GM21381 (cell line): ENCODE measurements at regions not wholly inside any gene's neighbourhood (a gene's known extent, or its start where the extent isn't known, plus 50 kb on each side); places are given as distances from the start of the nearest gene placed in this dataset.
"Not testable (repeated sequence)": the region's sequence is repeated elsewhere in the genome, so short reads cannot be mapped to it uniquely, and the experiment has no call there.

ENCODE experiments used
- ATAC-seq: cut with Tn5 transposase; IDR thresholded peaks from one replicate; pipeline ENCODE4 v1.9.1; 2021; ENCODE audit warnings: mild to moderate bottlenecking, moderate library complexity; ENCODE audit not compliant: unreplicated experiment

- ATAC-seq, result not testable (repeated sequence)
These were observed 110.7 kb downstream of the C5orf15 start for GRCh38 chr5:133857595-133858313.

- no peak for ATAC-seq
These were observed 113.9 kb downstream of the C5orf15 start for GRCh38 chr5:133854554-133854953.

- no peak for ATAC-seq
These were observed 114.6 kb downstream of the C5orf15 start for GRCh38 chr5:133853646-133854365.

- no peak for ATAC-seq
These were observed 116.9 kb downstream of the C5orf15 start for GRCh38 chr5:133851521-133851920.

GRCh38 chr5:133850811-133851210 is 117.6 kb downstream of the C5orf15 start:
- no peak for ATAC-seq

- ATAC-seq, result no peak
These were observed 119.3 kb downstream of the C5orf15 start for GRCh38 chr5:133849116-133849515.

- no peak for ATAC-seq
These were observed 120.0 kb downstream of the C5orf15 start for GRCh38 chr5:133848341-133848811.

- ATAC-seq, result no peak
These were observed 120.5 kb downstream of the C5orf15 start for GRCh38 chr5:133847886-133848285.

- ATAC-seq, result no peak
These were observed 121.1 kb downstream of the C5orf15 start for GRCh38 chr5:133847301-133847700.

GRCh38 chr5:133846478-133847226 is 121.8 kb downstream of the C5orf15 start:
- ATAC-seq, result peak; percentile 55

- ATAC-seq, result no peak
These were observed 123.2 kb downstream of the C5orf15 start for GRCh38 chr5:133845271-133845670.

GRCh38 chr5:133844836-133845235 is 123.6 kb downstream of the C5orf15 start:
- ATAC-seq, result no peak

GRCh38 chr5:133843911-133844310 is 124.5 kb downstream of the C5orf15 start:
- ATAC-seq, result no peak

- ATAC-seq, result no peak
These were observed 125.4 kb downstream of the C5orf15 start for GRCh38 chr5:133842846-133843611.

- ATAC-seq, result no peak
These were observed 126.3 kb downstream of the C5orf15 start for GRCh38 chr5:133841831-133842750.

GRCh38 chr5:133840168-133840567 is 128.3 kb downstream of the C5orf15 start:
- no peak for ATAC-seq

GRCh38 chr5:133839721-133840120 is 128.7 kb downstream of the C5orf15 start:
- no peak for ATAC-seq

- no peak for ATAC-seq
These were observed 129.3 kb downstream of the C5orf15 start for GRCh38 chr5:133839090-133839489.

GRCh38 chr5:133838286-133838685 is 130.1 kb downstream of the C5orf15 start:
- no peak for ATAC-seq
